Activated CD8-positive, alpha-beta memory T cell treated with anti-CD3 and anti-CD28 coated beads, Interleukin-2, amount 50 U/mL, for 48 hours (primary cell): ENCODE measurements at regions not wholly inside any gene's neighbourhood (a gene's known extent, or its start where the extent isn't known, plus 50 kb on each side); places are given as distances from the start of the nearest gene placed in this dataset.

Source experiments
- DNase-seq: peaks from one replicate; pipeline ENCODE4 v3.0.0-alpha.2; 2020

DNA sequence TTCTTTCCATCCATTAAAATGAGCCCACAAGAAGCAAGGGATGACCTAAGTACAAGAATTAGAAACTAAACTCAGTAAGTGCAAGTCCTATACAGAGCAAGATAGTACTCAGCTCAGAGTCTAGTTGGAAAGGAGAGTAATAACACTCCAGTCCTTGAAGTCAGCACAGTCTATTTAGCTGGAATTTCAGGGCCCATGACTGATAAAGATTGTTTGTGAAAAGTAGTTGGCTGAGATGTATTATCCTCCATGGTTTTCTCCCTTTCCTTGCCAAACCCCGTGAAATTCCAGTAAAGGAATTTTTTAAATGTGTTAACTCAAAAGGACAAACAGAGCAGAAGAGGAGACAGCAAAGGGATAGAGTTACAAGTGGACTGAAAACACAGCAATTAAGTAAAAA lies 127.2 kb upstream of the STT3B start:
- no peak for DNase-seq

DNA sequence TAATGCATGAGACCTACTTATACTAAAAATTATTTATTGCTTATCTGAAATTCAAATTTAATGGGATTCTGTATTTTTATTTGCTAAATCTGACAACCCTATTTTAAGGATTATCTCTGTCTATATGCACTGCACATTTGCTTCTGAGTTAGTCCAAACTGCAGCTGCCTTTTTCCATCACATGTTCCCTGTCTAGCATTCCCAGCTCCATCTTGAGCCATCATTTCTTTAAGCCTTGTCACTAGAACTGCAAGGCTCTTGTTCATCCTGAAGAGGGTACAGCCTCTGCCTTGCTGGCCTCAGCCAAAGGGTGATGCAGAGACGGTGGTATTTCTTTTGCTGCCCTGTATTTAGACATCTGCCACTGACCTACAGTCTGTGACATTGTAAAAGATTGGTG lies 125.8 kb upstream of the STT3B start:
- no peak for DNase-seq

DNA sequence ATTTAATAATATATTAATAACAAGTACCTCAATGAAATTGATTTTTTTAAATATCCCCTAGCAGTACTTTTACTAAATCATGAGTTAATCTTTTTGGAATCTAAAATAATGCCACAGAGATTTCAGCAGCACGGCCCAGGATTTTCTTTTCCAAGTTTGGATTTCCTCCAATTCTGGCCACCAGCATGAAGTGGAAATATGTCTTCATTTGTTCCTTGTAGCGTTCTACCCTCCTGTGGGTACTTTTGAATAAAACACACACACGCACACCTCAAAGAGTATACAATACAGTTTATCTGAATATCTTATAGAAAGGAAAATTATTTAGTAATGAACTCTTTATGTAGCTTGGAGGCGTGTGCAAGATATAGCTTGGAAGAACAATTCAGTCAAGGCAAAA lies 125.1 kb upstream of the STT3B start:
- DNase-seq, result no peak

DNA sequence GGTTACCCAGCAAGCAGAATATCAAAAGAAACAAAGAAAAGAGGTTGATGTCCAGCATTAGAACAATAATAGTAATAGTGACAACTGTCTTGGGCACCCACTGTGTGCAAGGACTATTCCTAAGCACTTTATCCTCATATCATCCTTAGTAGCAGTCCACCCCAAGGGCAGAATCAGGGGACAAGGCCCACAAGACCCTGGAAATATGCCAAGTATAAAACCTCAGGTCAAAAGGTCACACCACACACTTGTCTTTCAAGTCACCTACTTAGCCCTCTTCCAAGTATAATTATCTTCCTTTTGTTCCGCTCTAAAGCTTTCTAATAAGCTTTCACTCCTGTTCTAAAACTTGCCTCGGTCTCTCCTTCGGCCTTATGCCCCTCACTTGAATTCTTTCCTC lies 124.0 kb upstream of the STT3B start:
- DNase-seq, result no peak

DNA sequence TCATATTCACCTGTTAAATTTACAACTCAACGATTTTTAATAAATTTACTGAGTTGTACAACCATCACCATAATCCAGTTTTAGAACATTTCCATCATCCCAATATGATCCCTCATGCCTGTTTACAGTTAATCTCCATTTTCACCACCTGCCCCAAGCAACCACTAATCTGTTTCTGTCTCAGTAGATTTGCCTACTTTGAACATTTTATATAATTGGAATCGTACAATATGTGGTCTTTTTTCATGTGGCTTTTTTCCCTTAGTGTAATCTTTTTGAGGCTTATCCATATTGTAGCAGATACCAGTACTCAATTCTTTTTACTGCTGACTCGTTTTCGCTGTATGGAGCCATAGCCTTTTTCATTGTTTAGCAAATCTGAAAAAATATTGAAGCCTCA lies 123.3 kb upstream of the STT3B start:
- DNase-seq, result no peak

DNA sequence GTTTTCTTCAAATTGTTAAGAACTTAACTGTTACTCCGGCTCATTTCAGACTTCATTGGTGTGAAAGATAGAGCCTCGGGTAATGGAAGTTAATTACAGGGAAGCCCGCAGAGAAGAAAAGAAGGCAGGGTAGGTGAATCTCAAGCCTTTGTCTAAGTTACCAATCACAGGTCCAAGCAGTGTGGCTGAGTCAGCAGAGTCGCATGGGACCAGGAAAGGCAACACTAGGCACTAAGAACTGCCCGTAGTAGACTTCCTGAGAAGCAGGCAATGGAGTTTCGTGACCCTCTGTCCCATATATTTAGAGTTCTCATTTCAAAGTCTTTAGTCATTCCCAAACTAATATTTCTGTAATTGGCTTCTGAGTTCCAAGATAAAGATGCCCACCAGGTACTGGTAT lies 122.9 kb upstream of the STT3B start:
- no peak for DNase-seq

DNA sequence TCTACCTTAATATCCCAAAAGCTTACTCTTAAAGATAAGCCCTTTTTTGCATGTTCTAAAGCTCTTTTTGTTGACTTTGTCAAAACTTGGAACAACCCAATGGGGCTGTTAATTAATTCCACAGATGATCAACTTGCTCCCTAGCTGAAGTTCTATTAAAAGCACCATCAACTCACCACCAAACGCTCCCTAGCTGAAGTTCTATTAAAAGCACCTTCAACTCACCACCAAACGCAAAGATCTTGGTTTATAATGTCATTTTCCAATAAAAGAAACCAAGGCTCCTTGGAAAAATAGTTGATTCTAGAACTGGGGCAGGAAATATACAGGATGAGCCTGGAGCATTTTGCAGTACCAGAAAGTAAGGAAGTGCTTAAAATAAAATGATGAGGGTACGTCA lies 122.3 kb upstream of the STT3B start:
- DNase-seq, result no peak

DNA sequence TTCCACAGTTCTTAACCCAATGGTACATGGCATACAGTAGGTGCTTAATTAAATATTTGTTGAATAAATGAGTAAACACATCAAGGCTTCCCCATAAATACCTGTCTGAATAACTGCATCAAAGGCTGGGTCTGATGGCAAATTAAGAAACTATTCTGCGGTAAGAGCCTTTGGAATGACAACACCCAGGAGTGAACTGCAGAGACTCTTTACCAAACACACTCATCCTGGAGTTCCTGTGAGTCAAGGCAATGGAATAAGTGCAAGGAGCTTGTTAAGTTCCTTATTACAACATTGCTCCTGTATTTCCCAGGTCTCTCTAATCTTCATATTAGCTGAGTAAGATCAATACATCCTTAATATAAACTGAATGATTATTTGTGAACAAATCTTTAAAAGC lies 119.9 kb upstream of the STT3B start:
- DNase-seq, result no peak

DNA sequence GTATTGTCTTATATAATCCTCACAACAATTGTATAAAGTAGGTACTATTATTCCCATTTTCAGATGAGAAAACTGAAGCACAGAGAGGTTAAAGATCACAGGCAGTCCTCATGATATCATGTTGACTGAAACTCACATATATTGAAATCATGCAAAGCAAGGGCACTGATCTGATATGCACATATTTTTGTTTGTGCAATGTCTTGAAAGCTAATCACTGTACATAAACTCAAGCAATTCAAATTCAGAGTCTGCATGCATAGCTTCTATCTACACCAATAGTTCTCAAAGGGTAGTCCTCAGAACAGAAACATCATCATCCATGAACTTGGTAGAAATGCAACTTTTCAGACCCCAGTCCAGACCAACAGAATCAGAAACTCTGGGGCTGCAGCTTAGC lies 119.2 kb upstream of the STT3B start:
- DNase-seq, result no peak

DNA sequence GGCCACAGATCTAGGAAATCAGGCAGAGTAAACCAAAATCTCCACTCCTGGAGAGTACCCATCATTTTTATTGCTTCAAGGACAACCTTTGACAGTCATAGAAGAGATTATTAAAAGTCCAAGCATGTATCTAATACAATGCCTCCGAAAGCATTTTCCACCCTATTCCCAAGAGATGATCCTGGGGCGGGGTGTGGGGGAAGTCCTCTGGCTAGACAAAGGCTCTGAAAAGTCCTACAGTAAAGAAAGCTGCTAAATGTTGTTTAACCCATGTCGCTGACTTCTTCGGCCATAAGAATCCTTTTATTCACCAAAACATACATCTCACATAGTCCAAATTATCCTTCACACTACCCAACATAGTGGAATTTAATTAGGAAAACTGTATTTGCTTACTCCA lies 115.7 kb upstream of the STT3B start:
- DNase-seq, result no peak

DNA sequence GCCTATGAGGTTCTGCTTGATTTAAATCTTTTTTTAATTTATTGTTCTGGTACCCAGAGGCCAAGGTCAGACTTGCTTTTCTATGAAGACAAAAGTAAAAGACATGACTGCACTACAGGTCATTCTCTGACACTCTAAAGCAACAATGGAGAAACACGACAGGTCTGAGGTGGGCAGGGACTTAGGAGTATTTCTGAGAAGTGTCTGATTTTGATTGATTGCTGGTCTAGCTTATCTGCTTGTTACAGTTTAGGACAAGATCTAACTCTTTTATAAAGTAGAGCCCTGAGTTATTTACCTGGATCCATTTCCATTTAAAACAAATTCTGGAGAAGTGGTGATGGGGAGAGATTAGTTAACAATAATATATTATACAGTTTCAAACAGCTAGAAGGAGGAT lies 115.2 kb upstream of the STT3B start:
- DNase-seq, result no peak

DNA sequence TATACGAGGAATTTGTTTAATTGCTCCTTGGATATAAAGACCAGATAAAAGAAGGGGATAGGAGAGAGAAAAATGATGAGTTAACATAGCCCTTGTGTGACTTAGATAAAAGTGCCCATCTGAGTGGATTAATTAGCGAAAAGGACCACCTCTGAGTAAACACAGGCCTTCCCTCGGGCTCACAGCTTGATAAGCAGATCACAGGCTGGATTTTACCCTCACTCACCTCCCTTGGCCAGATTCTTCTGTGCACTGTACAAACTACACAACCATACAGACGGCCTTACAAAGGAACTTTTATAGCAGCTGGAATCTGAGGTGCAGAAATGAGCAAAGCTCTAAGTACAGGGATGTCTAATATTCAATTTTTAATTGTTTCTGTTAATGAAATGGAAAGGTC lies 112.4 kb upstream of the STT3B start:
- no peak for DNase-seq

DNA sequence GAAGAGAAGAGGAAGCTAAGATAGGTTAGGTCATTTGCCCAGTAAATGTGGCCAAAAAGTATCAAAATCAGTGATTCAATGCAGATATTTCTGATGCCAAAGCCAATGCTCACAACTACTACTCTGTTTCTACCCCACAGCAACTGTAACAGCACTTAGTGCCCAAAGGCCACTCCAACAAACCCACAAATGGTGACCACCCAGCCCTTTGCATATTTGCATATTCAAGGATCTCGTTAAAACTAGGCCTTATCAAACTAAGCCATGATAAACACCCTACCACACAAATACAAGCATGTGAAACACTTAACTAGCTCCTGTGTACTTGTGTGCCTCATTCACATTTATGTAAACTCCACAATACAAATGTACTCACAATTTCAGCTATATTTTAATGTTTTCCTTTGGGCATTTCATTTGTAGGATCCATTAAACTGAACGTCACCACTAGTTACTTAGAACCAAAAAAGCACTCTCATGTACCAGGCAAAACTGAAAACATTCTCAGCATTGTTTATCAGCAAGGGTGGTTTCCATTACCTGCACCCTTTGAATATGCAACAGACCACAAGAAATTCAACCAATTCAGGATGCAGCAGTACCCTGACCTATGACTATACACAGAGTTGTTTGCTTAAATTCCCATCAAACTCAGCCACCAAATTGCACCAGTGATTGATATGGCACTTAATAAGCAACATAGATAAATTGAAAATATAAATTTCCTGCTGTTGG lies 111.2 kb upstream of the STT3B start:
- DNase-seq, result no peak

DNA sequence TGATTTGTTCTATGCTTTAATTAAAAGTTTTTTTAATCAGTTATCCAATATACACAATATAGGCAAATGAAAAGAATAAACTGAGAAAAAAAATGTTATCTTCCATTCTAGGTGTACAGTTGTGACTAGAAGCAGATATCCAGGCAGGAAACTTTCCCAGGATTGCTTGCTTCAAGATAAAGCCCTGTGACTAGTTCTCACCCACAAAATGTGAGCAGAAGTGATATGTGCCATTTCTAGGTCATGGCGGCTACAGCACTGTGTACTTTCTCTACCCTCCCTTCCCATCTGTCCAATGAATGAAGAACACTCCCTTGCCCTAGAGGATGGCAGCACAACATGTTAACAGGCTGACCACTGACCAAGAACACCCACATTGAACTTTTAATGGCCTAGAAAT lies 110.5 kb upstream of the STT3B start:
- no peak for DNase-seq

DNA sequence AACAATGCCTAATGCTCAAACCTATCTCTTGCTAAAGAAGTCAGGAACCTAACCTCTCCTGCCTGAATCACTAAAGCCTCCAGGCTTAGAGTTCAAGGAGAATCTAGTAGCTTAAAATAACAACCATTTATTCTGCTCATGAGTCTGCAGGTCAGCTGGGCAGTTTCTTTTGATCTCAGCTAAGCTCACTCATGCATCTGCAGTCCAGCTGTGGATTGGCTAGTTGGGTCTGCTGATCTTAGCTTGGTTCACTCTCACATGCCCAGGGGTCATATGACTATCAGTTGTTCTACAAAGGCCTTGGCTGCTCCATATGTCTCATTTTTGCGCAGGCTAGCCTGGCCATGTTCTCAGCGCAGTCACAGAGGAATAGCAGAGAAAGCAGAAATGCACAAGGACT lies 109.2 kb upstream of the STT3B start:
- DNase-seq, result no peak

DNA sequence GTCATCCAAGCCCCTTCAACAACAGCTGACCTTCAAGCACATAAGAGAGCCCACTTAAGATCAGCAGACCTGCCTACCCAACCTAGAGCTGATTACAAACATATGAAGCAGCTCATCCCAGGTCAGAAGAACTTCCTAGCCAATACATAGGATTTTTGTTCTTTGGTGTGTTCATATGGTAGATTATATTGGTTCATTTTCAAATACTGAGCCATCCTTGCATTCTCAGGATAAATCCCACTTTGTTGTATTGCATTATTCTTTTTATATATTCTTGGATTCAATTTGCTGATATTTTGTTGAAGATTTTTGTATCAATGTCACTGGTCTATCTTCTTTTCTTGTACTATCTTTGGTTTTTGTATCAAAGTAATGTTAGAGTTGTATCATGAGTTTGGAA lies 107.3 kb upstream of the STT3B start:
- DNase-seq, result no peak

DNA sequence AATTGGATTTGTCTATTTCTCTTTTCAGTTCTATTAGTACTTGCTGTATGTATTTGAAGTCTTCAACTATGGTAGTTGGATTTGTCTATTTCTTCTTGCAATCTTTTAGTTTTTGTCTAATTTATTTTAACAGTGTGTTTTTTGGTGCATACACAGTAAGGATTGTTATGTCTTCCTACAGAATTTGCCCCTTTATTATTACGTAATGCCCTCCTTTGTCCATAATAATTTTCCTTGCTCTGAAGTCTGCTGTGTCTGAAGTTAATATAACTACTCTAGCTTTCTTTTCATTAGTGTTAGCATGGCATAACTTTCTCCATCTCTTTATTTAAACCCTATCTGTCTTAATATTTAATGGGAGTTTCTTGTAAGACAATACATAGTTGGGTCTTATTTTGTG lies 105.1 kb upstream of the STT3B start:
- DNase-seq, result no peak

DNA sequence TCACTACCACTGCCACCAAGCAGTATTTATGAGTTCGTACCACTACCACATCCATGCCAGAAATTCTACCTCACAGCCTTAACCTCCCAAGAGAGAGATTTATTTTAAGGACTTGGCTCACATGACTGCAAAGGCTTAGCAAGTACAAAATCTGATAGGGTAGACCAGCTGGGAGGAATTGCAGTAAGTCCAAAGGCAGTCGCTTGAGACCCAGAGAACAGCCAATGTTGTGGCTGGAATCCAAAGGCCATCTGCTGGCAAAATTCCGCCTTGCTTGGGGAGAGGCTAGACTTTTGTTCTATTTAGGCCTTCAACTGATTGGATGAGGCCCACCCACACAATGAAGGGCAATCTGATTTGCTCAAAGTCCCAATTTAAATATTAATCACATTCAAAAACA lies 101.4 kb upstream of the STT3B start:
- no peak for DNase-seq

DNA sequence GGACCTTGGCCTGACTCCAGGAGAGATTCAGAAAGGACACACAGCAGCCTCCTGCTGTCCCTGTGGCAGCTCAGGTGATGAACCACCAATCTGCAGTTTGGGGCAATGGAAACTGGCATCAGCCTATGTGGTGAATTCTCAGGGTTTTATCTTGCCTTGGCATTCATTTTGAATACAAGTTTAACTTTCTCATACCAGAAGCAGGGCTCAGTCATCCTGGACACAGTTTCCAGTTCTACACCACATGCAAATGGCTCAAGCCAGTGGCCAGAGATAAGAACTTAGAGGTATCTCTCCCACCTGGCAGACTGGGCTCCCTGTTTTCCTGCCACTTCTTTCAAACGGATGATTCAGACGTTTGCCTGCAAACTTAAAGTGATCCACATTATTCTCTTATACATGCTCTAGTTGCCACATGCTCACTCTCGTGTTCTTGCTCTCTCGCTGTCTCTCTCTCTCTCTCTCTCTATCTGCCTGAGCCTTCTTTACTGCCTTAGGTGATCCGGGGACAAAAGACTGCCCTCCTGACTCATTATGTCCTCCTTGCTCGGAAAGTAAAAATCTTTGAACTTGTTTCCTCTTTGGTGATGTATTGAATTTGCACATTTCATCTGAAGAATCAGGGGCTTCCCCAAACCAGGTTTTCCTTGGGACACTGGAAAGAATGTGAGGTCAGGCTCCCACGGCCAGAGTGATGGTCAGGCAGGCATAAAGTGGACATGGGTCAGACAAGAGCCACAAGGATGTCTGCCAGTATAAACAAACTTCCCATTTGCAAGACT lies 99.6 kb upstream of the STT3B start:
- DNase-seq, result no peak

DNA sequence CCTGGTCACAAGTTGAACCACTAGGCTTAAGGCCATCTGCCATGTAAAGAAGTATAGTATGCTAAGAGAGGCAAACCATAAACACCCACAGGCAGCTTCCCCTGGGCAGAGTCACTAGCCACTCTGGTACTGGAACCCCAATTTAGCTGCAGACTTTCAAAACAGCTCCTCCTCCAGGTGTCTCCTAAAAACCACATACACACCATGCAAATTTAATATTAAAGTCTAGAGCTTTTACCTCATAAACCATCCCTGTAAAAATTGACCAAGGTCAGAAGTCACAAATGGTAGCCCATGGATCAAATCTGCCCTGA lies 99.1 kb upstream of the STT3B start:
- DNase-seq, result no peak

DNA sequence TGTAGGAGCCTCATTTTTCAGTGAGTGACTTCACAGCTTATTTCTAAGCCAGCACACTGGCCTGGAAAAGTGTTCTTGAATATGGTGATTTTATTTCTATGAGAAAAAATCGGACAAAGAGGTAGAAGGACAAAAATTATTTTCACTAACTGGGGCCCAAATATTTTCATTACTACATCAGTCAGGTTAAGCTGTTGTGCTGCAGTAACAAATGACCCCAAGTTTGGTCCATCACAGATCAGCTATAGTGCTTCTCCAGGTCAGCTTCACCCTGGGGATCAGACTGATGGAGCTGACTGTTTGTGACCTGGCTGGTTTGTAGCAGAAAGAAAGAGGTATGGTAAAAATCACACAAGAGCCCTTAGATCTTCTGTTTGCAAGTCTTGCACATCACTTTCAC lies 97.9 kb upstream of the STT3B start:
- DNase-seq, result no peak

DNA sequence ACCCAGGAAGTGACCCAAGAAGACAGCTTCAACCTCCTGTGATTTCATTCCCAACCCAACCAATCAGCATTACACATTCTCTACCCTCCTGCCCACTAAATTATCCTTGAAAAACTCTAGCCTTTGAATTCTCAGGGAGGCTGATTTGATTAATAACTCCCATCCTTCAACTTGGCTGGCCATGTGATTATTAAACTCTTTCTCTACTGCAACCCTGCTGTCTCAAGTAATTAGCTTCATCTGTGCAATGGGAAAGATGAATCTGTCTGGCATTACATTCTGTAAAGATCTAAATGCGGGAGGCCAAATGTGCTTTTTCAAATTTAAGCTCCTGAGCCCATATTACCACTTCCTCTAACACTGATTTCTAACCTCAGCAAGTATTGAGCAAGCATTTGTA lies 95.9 kb upstream of the STT3B start:
- no peak for DNase-seq

DNA sequence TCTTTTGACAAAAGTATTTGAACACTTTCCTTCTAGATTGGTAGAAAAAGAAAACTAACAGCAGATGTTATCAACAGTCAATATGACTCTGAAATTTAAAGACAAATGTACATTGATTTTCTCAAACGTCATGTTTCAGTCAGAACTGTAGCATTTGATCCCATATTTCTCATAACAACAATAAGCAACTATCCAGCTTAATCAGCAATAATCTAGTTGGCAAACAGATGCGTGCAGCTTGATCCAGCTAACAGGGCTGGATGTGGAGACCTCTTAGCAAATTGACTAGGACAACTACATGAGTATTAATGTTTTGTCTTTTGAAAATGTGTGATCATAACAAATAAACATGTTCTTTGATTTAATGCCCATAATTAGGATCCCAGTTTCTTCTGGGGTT lies 94.0 kb upstream of the STT3B start:
- no peak for DNase-seq

DNA sequence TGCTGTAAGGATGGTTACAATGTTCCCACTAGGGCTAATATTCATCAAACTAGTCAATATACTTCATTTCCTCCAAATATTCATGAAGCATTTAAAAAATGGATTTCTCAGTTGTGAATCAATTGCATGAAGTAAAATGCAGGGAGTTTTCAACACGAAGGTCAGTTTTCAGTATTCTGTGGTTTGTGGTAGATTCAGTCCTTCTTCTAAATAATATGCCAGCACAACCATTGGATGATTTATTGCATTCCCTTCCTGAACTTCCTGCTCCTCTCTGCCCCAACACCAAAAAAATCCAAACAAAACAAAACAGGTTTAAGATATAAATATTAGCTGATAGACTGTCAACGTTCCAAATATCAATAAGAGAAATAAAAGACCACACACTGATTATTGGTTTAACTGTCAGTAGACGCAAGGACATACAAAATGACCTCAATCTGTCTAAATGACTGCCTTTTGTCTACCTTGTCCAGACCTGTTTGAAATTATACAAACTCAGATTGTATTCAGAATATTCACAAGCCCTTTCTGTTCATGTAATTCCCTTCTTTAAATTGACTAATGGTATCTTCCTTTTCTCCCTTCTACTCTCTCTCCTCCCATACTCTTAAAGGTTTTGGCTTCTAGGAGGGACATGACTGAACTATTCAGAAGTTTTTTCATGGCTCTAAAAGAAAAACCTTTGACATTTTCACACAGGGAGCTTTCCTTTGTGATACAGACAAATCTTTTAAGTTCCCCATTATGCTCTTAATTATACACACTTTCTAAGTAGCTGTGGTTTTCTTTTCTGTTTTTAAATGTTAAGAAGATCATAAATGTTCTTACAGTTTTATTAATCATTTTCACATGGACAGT lies 92.6 kb upstream of the STT3B start:
- DNase-seq, result no peak
